GM23338 (cell line): ENCODE measurements at regions not wholly inside any gene's neighbourhood (a gene's known extent, or its start where the extent isn't known, plus 50 kb on each side); places are given as distances from the start of the nearest gene placed in this dataset.

Experiments
- ATAC-seq: fragments of 200-7000 bp; cut with Tn5 transposase; 3 replicates; pipeline ENCODE4 v1.9.1; 2020
- DNase-seq: peaks from one replicate; pipeline ENCODE4 v3.0.0-alpha.2; 2015; ENCODE audit warnings: low spot score
- H2AFZ ChIP-seq: fragments of 200-600 bp; sonication (generic); 2 replicates; pipeline ENCODE4 v1.8.0; 2016; ENCODE audit warnings: antibody characterized with exemption, mild to moderate bottlenecking, moderate library complexity
- H3F3A ChIP-seq: fragments of 200-600 bp; sonication (generic); replicated peaks from 2 replicates; pipeline ENCODE4 v1.8.0; 2017; ENCODE audit warnings: antibody characterized with exemption, mixed run types, low read depth
- H3K27ac ChIP-seq: fragments of 200-600 bp; sonication (generic); 2 replicates; pipeline ENCODE4 v1.6.1; 2016; ENCODE audit warnings: low read depth
- H3K27me3 ChIP-seq: fragments of 200-600 bp; sonication (generic); 2 replicates; pipeline ENCODE4 v1.8.0; 2016; ENCODE audit warnings: mild to moderate bottlenecking, mixed run types, moderate library complexity; ENCODE audit not compliant: insufficient read depth
- H3K36me3 ChIP-seq: fragments of 200-600 bp; sonication (generic); 2 replicates; pipeline ENCODE4 v1.8.0; 2016; ENCODE audit warnings: mild to moderate bottlenecking; ENCODE audit not compliant: insufficient read depth
- H3K4me1 ChIP-seq: fragments of 200-600 bp; sonication (generic); 2 replicates; pipeline ENCODE4 v1.8.0; 2016; ENCODE audit warnings: mild to moderate bottlenecking, moderate library complexity; ENCODE audit not compliant: insufficient read depth
- H3K4me2 ChIP-seq: fragments of 200-600 bp; sonication (generic); 2 replicates; pipeline ENCODE4 v1.7.1; 2017; ENCODE audit warnings: mixed run types
- H3K4me3 ChIP-seq: fragments of 200-600 bp; sonication (generic); 2 replicates; pipeline ENCODE4 v1.6.1; 2016; ENCODE audit warnings: mixed run types
- H3K79me2 ChIP-seq: fragments of 200-600 bp; sonication (generic); replicated peaks from 2 replicates; pipeline ENCODE4 v1.8.0; 2017; ENCODE audit warnings: mild to moderate bottlenecking; ENCODE audit not compliant: insufficient read depth
- H3K9me2 ChIP-seq: fragments of 200-600 bp; sonication (generic); 2 replicates; pipeline ENCODE4 v1.8.0; 2017; ENCODE audit not compliant: insufficient read depth
- H4K20me1 ChIP-seq: fragments of 200-600 bp; sonication (generic); replicated peaks from 2 replicates; pipeline ENCODE4 v1.8.0; 2017; ENCODE audit warnings: mild to moderate bottlenecking; ENCODE audit not compliant: insufficient read depth
- H3K27ac Mint-ChIP-seq: 2 replicates; pipeline ENCODE4 v1.8.0; 2020; ENCODE audit warnings: inconsistent platforms, mild to moderate bottlenecking, moderate library complexity, mixed read lengths
- H3K27me3 Mint-ChIP-seq: 3 replicates; pipeline ENCODE4 v1.8.0; 2022; ENCODE audit warnings: low read depth, mild to moderate bottlenecking, moderate library complexity, mixed read lengths, inconsistent platforms; ENCODE audit not compliant: insufficient read depth, poor library complexity
- H3K36me3 Mint-ChIP-seq: 3 replicates; pipeline ENCODE4 v1.8.0; 2021; ENCODE audit warnings: low read depth, mild to moderate bottlenecking, inconsistent platforms, moderate library complexity, mixed read lengths
- H3K4me1 Mint-ChIP-seq: 3 replicates; pipeline ENCODE4 v1.8.0; 2020; ENCODE audit warnings: mild to moderate bottlenecking, inconsistent platforms, mixed read lengths
- H3K4me3 Mint-ChIP-seq: 3 replicates; pipeline ENCODE4 v1.8.0; 2021; ENCODE audit warnings: moderate library complexity, mild to moderate bottlenecking, inconsistent platforms, mixed read lengths
- H3K9me3 Mint-ChIP-seq: 3 replicates; pipeline ENCODE4 v1.8.0; 2020; ENCODE audit warnings: moderate library complexity, mild to moderate bottlenecking, inconsistent platforms, mixed read lengths
- CREB1 ChIP-seq: fragments of 250-450 bp; sonication (Bioruptor Pico); IDR thresholded peaks from 2 replicates; pipeline ENCODE4 v1.5.0; 2020; ENCODE audit warnings: low read depth, mild to moderate bottlenecking, moderate library complexity
- EZH2 ChIP-seq: fragments of 200-600 bp; sonication (generic); IDR thresholded peaks from one replicate; pipeline ENCODE4 v1.8.0; 2017; ENCODE audit warnings: antibody characterized with exemption, mild to moderate bottlenecking, low read depth; ENCODE audit not compliant: unreplicated experiment
- EZH2phosphoT487 ChIP-seq: fragments of 200-600 bp; sonication (generic); IDR thresholded peaks from one replicate; pipeline ENCODE4 v1.8.1; 2018; ENCODE audit warnings: antibody characterized with exemption; ENCODE audit not compliant: unreplicated experiment
- JUNB ChIP-seq: IDR thresholded peaks from one replicate; pipeline ENCODE4 v1.6.1; 2016; ENCODE audit warnings: antibody characterized with exemption; ENCODE audit not compliant: unreplicated experiment
- NANOG ChIP-seq: IDR thresholded peaks from 2 replicates; pipeline ENCODE4 v1.6.1; 2016; ENCODE audit warnings: antibody characterized with exemption, borderline replicate concordance
- POLR2AphosphoS5 ChIP-seq: IDR thresholded peaks from 2 replicates; pipeline ENCODE4 v1.6.1; 2016; ENCODE audit warnings: antibody characterized with exemption, low read depth
- STAT1 ChIP-seq: IDR thresholded peaks from one replicate; pipeline ENCODE4 v1.6.1; 2016; ENCODE audit warnings: antibody characterized with exemption; ENCODE audit not compliant: unreplicated experiment
- ZNF331 ChIP-seq: fragments of 250-450 bp; sonication (Bioruptor Pico); IDR thresholded peaks from 2 replicates; pipeline ENCODE4 v1.5.0; 2020; ENCODE audit warnings: low read depth, mild to moderate bottlenecking, moderate library complexity
- TF ChIP-seq, protein P1 (sequence below), 2 experiments: fragments of 200-600 bp in 1 of 2; sonication (generic) in 1 of 2; conservative IDR thresholded peaks; 2 replicates each; pipeline versions ENCODE4 v1.5.1 to v1.6.1; 2016 to 2017; ENCODE audit warnings: antibody characterized with exemption in 2 of 2, low read depth in 2 of 2, mild to moderate bottlenecking in 2 of 2, moderate library complexity in 1 of 2
- TF ChIP-seq, protein P2 (sequence below): fragments of 250-450 bp; sonication (Bioruptor Pico); IDR thresholded peaks from 2 replicates; pipeline ENCODE4 v1.5.0; 2020; ENCODE audit warnings: mild to moderate bottlenecking, moderate library complexity
- TF ChIP-seq, protein P3 (sequence below): IDR thresholded peaks from 2 replicates; pipeline ENCODE4 v1.6.1; 2016; ENCODE audit warnings: antibody characterized with exemption

DNA sequence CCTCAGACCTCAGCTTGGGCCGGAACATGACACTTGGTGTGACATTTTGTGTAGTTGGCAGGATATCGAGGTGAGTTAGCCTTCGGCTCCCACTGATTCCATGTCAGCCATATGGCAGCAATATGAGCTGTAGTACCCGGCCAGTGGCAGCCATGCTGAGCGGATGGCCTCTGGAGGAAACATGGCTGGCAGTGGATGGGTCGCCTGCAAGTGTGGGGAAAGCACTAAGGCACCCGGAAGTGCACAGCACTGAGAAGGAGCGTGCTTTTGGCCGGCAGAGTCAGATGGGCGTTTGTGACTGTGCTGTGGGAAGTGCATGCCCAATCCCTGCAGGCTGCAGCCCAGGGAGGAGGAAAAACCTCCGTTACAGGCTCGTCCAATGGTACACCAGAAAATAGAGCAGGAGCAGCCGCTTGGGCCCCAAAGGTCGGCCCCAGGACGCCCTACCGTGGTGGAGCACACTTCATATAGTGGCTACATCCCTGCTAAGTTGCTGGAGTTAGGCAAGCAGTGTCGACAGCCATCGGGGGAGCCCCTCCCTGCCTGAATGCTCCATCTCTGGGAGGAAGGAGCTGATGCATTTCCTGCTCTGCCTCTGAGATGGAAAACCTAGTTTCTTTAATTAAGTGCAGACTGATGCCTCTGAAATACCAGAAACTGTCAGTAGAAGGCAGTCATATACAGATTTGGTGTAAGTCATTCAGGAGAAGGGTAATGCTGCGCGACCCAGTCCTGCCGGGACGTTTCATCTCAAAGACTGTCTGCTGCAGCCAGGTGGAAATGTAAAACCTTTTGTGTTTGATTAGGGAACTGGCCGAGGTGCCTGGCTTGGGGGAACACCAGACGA lies 2185.8 kb upstream of the ACO1 start:
- Histone ChIP-seq H3K4me2 (no peak overlapping the region), H3K27me3 (no peaks in the 10 kb centered on the region), H4K20me1 (no peaks in the 10 kb centered on the region), H3K27ac (no peak overlapping the region), H3K4me3 (no peak overlapping the region), H3K4me1 (no peaks in the 10 kb centered on the region), H3F3A (no peaks in the 10 kb centered on the region), H2AFZ (0 out of 2 replicates have a peak overlapping the region, but pooled peaks have one; percentile 28), H3K36me3 (peaks cover 4% of the 10 kb centered on the region; the same call in 1 of the 2 replicates), H3K9me2 (0 out of 2 replicates have a peak, but pooled peaks cover 2% of the 10 kb centered on the region), H3K79me2 (no peaks in the 10 kb centered on the region)
- Mint-ChIP-seq H3K27me3 (no peaks in the 10 kb centered on the region), H3K36me3 (peaks cover 13% of the 10 kb centered on the region), H3K27ac (no peak overlapping the region), H3K4me3 (no peak overlapping the region), H3K4me1 (no peaks in the 10 kb centered on the region), H3K9me3 (peaks cover 21% of the 10 kb centered on the region)
- TF ChIP-seq EZH2phosphoT487: no peak
- TF ChIP-seq, protein P1, sequence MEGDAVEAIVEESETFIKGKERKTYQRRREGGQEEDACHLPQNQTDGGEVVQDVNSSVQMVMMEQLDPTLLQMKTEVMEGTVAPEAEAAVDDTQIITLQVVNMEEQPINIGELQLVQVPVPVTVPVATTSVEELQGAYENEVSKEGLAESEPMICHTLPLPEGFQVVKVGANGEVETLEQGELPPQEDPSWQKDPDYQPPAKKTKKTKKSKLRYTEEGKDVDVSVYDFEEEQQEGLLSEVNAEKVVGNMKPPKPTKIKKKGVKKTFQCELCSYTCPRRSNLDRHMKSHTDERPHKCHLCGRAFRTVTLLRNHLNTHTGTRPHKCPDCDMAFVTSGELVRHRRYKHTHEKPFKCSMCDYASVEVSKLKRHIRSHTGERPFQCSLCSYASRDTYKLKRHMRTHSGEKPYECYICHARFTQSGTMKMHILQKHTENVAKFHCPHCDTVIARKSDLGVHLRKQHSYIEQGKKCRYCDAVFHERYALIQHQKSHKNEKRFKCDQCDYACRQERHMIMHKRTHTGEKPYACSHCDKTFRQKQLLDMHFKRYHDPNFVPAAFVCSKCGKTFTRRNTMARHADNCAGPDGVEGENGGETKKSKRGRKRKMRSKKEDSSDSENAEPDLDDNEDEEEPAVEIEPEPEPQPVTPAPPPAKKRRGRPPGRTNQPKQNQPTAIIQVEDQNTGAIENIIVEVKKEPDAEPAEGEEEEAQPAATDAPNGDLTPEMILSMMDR (conservative IDR thresholded peaks at IDR 0.05; ENCODE audit: low read depth in 2 of 2): peak in 1 of 2 experiments; percentile 33; a peak in 1 of 4 replicates
- ATAC-seq: no peak
- DNase-seq: peak; percentile 16

DNA sequence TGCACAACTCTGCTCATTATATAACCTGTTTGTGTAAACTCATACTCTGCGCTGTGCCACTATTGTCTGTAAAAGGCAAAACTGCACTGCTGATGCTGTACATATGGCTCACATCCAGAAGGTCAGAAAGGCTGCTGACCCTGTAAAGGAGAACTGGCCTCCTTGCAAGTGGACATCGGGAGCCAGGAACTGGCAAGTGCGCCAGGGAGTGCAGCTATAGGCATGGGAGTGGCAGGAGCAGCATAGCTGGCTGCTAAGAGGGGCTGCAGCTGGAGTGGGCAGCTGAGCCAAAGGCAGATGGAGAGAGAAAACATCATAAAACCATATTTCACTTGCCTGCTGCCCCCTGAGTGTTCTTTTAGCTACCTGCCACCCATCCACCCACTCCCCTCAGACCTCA lies 2183.4 kb upstream of the ACO1 start:
- no peaks in the 10 kb centered on the region for H4K20me1 ChIP-seq
- H3K36me3 ChIP-seq: peaks cover 4% of the 10 kb centered on the region; the same call in 1 of the 2 replicates
- no peak for ATAC-seq
- H3K9me3 Mint-ChIP-seq: peaks cover 21% of the 10 kb centered on the region
- H3K27ac Mint-ChIP-seq: no peak overlapping the region
- no peak overlapping the region for H3K27ac ChIP-seq
- H3K4me2 ChIP-seq: no peak overlapping the region
- H3K4me1 Mint-ChIP-seq: no peaks in the 10 kb centered on the region
- no peak for DNase-seq
- no peaks in the 10 kb centered on the region for H3K4me1 ChIP-seq
- H3K27me3 Mint-ChIP-seq: no peaks in the 10 kb centered on the region
- no peaks in the 10 kb centered on the region for H3K27me3 ChIP-seq
- no peaks in the 10 kb centered on the region for H3K79me2 ChIP-seq
- no peak overlapping the region for H2AFZ ChIP-seq
- 0 out of 2 replicates have a peak, but pooled peaks cover 2% of the 10 kb centered on the region for H3K9me2 ChIP-seq
- H3K4me3 Mint-ChIP-seq: no peak overlapping the region
- H3F3A ChIP-seq: no peaks in the 10 kb centered on the region
- peaks cover 13% of the 10 kb centered on the region for H3K36me3 Mint-ChIP-seq
- no peak overlapping the region for H3K4me3 ChIP-seq
- no peak for TF ChIP-seq STAT1
- no peak for TF ChIP-seq CREB1 (CRISPR knock-in tag)
- no peak for TF ChIP-seq ZNF331
- no peak for TF ChIP-seq POLR2AphosphoS5
- TF ChIP-seq, protein P2, sequence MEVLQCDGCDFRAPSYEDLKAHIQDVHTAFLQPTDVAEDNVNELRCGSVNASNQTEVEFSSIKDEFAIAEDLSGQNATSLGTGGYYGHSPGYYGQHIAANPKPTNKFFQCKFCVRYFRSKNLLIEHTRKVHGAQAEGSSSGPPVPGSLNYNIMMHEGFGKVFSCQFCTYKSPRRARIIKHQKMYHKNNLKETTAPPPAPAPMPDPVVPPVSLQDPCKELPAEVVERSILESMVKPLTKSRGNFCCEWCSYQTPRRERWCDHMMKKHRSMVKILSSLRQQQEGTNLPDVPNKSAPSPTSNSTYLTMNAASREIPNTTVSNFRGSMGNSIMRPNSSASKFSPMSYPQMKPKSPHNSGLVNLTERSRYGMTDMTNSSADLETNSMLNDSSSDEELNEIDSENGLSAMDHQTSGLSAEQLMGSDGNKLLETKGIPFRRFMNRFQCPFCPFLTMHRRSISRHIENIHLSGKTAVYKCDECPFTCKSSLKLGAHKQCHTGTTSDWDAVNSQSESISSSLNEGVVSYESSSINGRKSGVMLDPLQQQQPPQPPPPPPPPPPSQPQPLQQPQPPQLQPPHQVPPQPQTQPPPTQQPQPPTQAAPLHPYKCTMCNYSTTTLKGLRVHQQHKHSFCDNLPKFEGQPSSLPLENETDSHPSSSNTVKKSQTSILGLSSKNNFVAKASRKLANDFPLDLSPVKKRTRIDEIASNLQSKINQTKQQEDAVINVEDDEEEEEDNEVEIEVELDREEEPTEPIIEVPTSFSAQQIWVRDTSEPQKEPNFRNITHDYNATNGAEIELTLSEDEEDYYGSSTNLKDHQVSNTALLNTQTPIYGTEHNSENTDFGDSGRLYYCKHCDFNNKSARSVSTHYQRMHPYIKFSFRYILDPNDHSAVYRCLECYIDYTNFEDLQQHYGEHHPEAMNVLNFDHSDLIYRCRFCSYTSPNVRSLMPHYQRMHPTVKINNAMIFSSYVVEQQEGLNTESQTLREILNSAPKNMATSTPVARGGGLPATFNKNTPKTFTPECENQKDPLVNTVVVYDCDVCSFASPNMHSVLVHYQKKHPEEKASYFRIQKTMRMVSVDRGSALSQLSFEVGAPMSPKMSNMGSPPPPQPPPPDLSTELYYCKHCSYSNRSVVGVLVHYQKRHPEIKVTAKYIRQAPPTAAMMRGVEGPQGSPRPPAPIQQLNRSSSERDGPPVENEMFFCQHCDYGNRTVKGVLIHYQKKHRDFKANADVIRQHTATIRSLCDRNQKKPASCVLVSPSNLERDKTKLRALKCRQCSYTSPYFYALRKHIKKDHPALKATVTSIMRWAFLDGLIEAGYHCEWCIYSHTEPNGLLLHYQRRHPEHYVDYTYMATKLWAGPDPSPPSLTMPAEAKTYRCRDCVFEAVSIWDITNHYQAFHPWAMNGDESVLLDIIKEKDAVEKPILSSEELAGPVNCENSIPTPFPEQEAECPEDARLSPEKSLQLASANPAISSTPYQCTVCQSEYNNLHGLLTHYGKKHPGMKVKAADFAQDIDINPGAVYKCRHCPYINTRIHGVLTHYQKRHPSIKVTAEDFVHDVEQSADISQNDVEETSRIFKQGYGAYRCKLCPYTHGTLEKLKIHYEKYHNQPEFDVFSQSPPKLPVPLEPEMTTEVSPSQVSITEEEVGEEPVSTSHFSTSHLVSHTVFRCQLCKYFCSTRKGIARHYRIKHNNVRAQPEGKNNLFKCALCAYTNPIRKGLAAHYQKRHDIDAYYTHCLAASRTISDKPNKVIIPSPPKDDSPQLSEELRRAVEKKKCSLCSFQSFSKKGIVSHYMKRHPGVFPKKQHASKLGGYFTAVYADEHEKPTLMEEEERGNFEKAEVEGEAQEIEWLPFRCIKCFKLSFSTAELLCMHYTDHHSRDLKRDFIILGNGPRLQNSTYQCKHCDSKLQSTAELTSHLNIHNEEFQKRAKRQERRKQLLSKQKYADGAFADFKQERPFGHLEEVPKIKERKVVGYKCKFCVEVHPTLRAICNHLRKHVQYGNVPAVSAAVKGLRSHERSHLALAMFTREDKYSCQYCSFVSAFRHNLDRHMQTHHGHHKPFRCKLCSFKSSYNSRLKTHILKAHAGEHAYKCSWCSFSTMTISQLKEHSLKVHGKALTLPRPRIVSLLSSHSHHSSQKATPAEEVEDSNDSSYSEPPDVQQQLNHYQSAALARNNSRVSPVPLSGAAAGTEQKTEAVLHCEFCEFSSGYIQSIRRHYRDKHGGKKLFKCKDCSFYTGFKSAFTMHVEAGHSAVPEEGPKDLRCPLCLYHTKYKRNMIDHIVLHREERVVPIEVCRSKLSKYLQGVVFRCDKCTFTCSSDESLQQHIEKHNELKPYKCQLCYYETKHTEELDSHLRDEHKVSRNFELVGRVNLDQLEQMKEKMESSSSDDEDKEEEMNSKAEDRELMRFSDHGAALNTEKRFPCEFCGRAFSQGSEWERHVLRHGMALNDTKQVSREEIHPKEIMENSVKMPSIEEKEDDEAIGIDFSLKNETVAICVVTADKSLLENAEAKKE (CRISPR knock-in tag): no peak
- TF ChIP-seq EZH2phosphoT487: no peak
- no peak for TF ChIP-seq EZH2
- TF ChIP-seq NANOG: no peak
- TF ChIP-seq, protein P3, sequence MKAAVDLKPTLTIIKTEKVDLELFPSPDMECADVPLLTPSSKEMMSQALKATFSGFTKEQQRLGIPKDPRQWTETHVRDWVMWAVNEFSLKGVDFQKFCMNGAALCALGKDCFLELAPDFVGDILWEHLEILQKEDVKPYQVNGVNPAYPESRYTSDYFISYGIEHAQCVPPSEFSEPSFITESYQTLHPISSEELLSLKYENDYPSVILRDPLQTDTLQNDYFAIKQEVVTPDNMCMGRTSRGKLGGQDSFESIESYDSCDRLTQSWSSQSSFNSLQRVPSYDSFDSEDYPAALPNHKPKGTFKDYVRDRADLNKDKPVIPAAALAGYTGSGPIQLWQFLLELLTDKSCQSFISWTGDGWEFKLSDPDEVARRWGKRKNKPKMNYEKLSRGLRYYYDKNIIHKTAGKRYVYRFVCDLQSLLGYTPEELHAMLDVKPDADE: no peak
- TF ChIP-seq JUNB: no peak
